ENCODE measurements at regions not wholly inside any gene's neighbourhood (a gene's known extent, or its start where the extent isn't known, plus 50 kb on each side); places are given as distances from the start of the nearest gene placed in this dataset.

- DNase-seq, result no peak
Observed at GRCh38 chr17:15177343-15177742, 87.8 kb downstream of the PMP22 start.

- DNase-seq, result no peak
Observed at GRCh38 chr17:15175356-15175755, 89.8 kb downstream of the PMP22 start.

DNA sequence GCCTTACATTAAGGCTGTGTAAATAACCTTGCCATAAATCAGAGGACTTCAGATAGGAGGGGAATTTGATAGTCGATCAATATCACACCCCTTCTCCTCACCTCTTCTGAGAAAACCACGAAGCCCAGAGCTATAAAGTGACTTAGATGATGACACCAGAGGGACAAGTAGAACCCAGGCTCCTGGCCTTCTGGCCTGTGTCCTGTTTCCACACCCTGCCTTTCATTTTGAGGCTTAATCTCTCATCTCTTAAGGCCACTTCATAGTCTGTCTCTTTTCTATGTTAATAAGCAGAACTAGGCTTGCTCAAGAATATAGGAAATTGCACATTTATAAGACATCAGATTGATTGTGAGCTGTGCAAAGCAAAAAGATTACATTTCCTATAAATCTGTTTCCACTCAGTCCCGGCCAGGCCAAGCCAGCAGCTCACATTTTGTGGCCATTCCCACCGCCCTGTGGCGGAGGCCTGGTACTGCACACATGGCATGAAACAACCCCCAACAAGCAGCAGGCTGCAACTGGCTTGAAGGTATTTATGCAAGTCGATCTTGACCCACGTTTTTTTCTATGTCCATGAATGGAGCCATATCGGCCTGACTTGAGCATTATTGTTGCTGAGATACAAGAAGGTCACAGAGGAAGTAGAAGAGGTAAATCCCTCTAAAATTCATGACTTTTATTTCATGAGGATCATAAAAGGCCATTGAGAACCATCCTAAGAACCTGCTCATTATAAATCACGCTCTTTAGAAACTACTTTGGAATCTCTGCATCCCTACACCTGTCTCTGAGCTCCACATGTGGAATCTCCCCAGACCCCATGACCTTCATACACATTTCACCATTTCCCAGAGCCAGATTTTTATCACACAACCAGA lies 93.7 kb downstream of the PMP22 start:
- no peak for DNase-seq

GRCh38 chr17:15169676-15170075 lies 95.5 kb downstream of the PMP22 start:
- no peak for DNase-seq

DNA sequence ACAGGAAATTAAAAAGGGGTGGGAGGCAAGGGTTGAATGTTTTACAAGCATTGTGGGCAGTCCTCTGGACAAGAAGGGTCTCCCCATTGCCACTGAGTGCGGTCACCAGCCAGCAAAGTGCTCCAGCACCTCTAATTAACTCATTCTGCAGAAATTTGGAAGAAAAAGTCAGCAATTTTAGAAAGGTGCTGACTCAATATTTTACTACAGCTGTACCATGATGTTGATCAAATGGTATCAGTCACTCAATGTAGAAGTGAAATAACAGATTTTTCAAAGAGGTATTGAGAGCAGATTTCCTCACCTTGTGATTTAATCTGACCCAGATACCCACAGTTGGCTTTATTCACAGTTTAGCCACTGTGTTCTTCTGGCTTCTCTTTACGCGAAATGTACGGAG lies 96.7 kb downstream of the PMP22 start:
- DNase-seq, result no peak

- DNase-seq, result no peak
Observed at GRCh38 chr17:15161395-15161794, 103.7 kb downstream of the PMP22 start.

DNA sequence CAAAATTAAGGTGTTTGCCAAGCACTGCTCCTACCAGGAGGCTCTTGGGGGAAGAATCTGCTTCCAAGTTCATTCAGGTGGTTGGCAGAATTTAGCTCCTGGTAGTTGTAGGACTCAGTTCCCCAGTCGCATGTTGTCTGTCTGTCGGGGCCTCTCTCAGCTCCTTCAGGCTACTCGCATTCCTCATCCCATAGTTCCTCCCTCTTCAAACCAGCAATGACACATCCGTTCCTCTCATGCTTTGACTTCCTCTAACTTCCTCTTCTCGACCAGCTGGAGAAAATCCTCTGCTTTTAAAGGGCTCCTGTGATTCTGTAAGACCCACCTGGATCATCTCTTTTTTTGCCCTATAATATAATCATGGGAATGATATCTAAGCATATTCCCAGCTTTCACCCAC lies 108.1 kb downstream of the PMP22 start:
- no peak for DNase-seq

GRCh38 chr17:15154618-15155017 lies 110.5 kb downstream of the PMP22 start:
- no peak for DNase-seq

GRCh38 chr17:15145621-15146020 lies 119.5 kb downstream of the PMP22 start:
- DNase-seq, result no peak

- no peak for DNase-seq
Observed at GRCh38 chr17:15143524-15143923, 121.6 kb downstream of the PMP22 start.

DNA sequence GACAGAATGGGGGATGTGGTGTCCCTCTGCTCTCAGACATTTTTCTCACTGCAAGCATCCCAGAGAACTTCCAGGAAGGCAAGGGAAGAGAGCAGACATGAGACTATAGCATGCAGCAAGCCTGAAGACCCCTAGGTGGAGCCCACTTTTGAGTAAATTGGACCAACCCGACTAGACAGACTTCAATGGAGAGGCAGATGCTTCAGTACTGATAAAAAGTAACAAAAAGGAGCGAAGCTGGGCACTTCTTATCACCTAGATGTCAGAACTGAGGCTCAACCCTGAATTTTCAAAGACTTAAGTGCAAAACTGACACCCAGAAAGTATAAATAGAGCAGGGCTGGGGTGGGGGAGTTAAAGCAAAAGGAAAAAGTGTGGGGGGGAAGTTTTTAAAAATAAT lies 130.8 kb downstream of the PMP22 start:
- DNase-seq, result no peak

DNA sequence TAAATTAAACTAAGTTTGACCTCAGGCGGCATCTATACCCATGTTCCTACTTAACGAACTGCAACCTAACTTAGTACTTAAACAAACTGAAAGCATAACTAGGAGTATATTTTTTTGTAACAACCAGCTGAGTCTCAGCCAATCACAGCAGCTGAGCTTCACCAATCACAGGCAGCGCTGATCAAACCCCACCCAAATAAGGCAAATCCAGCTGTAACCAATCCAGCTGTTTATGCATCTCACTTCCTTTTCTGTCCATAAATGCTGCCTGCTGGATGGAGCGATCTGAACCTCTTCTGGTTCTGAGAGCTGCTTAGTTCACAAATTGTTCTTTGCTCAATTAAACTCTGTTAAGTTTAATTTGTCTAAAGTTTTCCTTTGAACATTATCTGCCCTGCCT lies 131.3 kb downstream of the PMP22 start:
- no peak for DNase-seq

GRCh38 chr17:15133143-15133542 lies 132.0 kb downstream of the PMP22 start:
- no peak for DNase-seq

DNA sequence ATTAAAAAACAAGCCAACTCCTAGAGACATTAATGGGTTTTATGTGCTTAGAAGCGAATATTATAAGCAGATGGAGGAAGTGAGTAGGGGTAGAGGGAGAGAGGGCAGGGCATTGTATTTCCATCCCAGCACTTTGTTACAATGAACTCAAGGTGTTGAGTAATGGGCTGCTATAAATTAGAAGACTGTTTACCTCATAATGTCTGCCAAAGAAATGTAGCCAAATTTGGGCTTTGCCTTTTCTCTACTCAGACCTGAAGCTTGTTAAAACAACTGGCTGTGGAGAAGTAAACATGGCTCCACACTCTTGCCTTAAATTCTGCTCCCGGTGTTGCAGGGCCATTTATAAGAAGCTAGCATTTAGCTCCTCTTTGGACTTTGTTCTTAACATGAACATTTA lies 134.7 kb downstream of the PMP22 start:
- no peak for DNase-seq

DNA sequence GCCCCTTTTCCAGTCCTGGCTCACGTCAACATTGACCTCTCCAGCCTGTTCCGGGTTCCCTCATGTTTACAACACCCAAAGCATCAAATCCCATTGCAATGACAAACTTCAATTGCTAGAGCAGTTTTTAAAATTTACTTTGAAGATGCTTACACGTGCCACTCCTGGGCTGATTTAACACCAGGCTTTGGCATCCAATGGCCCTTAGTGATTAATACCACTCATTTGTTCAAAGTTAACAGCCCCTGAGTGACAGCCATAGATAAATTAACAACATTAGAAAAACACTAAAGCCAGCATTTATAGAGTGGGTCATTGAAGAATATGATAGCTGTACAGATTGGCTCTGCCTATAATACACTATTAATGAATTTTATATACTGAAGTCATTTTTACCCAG lies 135.1 kb downstream of the PMP22 start:
- DNase-seq, result no peak

DNA sequence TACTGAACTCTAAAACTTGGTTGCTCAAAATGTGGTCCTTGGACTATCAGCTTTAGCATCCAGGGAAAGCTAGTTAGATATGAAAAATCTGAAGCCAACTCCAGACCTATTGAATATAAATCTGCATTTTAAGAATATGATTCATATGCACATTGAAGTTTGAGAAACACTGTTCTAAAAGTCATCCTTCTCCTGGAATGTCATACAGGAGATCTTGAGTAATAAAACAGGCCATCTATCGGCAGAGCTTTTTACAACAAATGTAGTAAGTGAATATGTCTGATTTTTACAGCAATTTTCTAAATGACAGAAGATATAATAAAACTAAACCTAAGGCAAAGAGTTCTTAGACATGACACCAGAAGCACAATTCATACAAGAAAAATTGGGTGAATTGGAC lies 140.4 kb downstream of the PMP22 start:
- no peak for DNase-seq

DNA sequence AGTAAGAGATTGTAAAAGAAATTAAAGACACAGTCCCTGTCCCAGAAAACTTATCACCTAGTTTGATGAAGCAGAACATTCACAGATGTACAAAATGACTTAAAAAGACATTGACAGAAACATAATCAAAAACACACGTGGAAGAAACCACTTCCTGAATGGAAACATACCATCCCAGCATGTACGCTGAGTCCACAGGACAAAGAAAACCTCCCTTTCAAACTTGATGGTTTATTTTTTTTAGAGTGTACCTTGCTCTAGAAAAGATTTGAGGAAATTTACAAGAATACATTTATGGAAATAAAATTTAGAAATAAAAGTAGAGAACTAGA lies 140.9 kb downstream of the PMP22 start:
- no peak for DNase-seq

- DNase-seq, result no peak
Observed at GRCh38 chr17:15123593-15124263, 141.4 kb downstream of the PMP22 start.

DNA sequence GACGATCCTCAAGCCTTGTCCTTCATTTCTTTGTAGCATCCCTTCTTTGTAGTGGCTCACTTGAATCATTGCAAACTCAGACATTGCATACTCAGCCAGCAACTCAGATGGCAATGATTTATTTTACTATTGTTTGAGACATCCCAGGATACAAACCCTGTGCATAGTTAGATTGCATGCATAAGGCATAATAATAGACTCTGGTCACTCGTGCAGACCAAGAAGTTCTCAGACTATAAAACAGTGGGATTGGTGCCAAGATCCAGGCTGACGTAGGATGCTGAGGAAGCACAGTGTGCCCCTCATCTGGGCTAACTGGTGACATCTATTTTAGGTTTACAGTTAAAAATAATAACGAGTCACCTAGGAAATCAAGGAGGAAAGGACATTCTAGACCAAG lies 142.3 kb downstream of the PMP22 start:
- DNase-seq, result no peak

DNA sequence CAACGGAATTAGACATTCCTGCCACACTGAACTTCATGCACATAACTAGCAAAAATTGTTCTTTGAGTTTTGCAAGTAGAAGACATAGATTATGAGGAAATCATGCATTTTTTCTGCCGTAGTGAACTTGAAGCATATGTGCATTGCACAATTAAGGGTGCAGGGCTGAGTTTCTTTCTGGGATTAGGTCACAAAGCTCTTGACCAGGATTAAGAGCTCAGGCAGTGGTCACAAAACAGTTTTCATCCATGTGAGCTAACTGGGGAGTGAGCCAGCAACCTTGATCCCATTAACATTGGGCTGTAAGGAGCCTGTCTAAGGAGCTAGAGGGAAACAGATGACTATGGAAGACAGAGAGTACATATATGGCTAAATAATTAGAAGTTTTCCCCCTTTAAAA lies 143.7 kb downstream of the PMP22 start:
- no peak for DNase-seq

- no peak for DNase-seq
Observed at GRCh38 chr17:15119968-15120367, 145.2 kb downstream of the PMP22 start.

GRCh38 chr17:15117239-15117638 lies 147.9 kb downstream of the PMP22 start:
- no peak for DNase-seq

DNA sequence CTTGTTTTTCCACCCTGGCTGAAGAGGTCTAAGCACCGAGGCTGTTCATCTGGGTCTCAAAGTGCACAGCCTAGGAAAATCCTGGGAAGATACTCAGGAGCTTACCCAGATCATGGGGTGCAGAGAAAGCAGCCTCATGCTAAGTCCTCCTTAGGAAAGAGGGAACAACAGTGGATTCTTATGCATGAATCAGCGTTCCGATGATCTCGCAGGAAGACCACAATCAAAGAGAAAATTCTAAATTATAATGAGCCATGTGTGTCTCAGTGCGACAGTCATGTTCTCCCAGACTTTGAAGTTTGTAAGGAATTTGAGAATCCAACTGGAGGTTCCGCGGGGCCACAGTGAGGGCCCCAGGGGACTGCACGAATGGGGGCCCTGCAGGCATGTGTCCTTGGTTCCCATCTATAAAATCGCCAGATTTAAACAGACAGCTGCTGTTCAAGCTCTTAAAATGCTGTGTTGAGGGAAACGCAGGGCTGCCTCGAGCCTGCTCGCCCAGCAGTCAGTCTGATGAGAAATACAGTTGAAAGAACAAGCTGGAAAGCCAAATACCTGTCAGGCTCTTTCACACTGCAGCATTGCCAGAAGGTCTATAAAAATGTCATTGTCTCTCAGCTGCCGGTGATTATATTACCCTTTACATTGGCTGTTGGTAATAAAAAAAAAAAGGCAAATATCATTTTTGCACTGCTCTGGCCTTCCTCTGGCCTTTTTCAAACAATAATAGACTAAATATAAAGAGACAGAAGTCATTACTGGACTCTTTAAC lies 152.1 kb downstream of the PMP22 start:
- DNase-seq, result no peak

- no peak for DNase-seq
Observed at GRCh38 chr17:15109608-15110007, 155.5 kb downstream of the PMP22 start.

Measured in stimulated activated naive CD4-positive, alpha-beta T cell (primary cell).